Hepatocyte (in vitro differentiated cells): ENCODE measurements at regions not wholly inside any gene's neighbourhood (a gene's known extent, or its start where the extent isn't known, plus 50 kb on each side); places are given as distances from the start of the nearest gene placed in this dataset.

Experiments used
- DNase-seq: peaks from one replicate; pipeline ENCODE4 v3.0.0-alpha.2; 2016; ENCODE audit warnings: low spot score
- H2AFZ ChIP-seq: fragments of 200-600 bp; sonication (generic); 2 replicates; pipeline ENCODE4 v1.6.0; 2016; ENCODE audit warnings: antibody characterized with exemption, mild to moderate bottlenecking
- H3K27ac ChIP-seq: fragments of 200-600 bp; sonication (generic); 2 replicates; pipeline ENCODE4 v1.5.1; 2016; ENCODE audit warnings: mild to moderate bottlenecking
- H3K27me3 ChIP-seq: fragments of 200-600 bp; sonication (generic); 2 replicates; pipeline ENCODE4 v1.6.1; 2016
- H3K36me3 ChIP-seq: fragments of 200-600 bp; sonication (generic); replicated peaks from 2 replicates; pipeline ENCODE4 v1.5.1; 2016; ENCODE audit warnings: low read depth; ENCODE audit not compliant: insufficient read depth
- H3K4me1 ChIP-seq: fragments of 200-600 bp; sonication (generic); 2 replicates; pipeline ENCODE4 v1.5.1; 2016; ENCODE audit warnings: mild to moderate bottlenecking, moderate library complexity; ENCODE audit not compliant: insufficient read depth
- H3K4me2 ChIP-seq: fragments of 200-600 bp; sonication (generic); 2 replicates; pipeline ENCODE4 v1.6.0; 2016
- H3K4me3 ChIP-seq: fragments of 200-600 bp; sonication (generic); 2 replicates; pipeline ENCODE4 v1.5.1; 2016; ENCODE audit warnings: mild to moderate bottlenecking
- H3K79me2 ChIP-seq: fragments of 200-600 bp; sonication (generic); 2 replicates; pipeline ENCODE4 v1.6.0; 2017; ENCODE audit warnings: mild to moderate bottlenecking
- H3K9me2 ChIP-seq: fragments of 200-600 bp; sonication (generic); replicated peaks from 2 replicates; pipeline ENCODE4 v1.6.0; 2017; ENCODE audit warnings: mild to moderate bottlenecking; ENCODE audit not compliant: insufficient read depth
- H3K9me3 ChIP-seq: fragments of 200-600 bp; sonication (generic); 2 replicates; pipeline ENCODE4 v1.5.1; 2016; ENCODE audit warnings: low read depth, mild to moderate bottlenecking
- H4K20me1 ChIP-seq: fragments of 200-600 bp; sonication (generic); 2 replicates; pipeline ENCODE4 v1.6.0; 2016; ENCODE audit warnings: mild to moderate bottlenecking; ENCODE audit not compliant: insufficient read depth, poor library complexity, severe bottlenecking
- CTCF ChIP-seq: fragments of 200-600 bp; sonication (generic); IDR thresholded peaks from 2 replicates; pipeline ENCODE4 v1.5.1; 2016; ENCODE audit warnings: antibody characterized with exemption, mild to moderate bottlenecking; ENCODE audit not compliant: poor library complexity
- EZH2 ChIP-seq: fragments of 200-600 bp; sonication (generic); IDR thresholded peaks from 2 replicates; pipeline ENCODE4 v1.6.1; 2016; ENCODE audit warnings: antibody characterized with exemption, mild to moderate bottlenecking, borderline replicate concordance
- EZH2phosphoT487 ChIP-seq: fragments of 200-600 bp; sonication (generic); IDR thresholded peaks from one replicate; pipeline ENCODE4 v1.6.1; 2018; ENCODE audit warnings: antibody characterized with exemption, mild to moderate bottlenecking, low read depth, moderate library complexity; ENCODE audit not compliant: unreplicated experiment, severe bottlenecking
- WGBS: methylation state at CpG from one replicate; pipeline ENCODE4 v1.1.6; 2016; ENCODE audit warnings: low lambda C conversion rate; ENCODE audit errors: missing lambda C conversion rate; 5-methylcytosine and 5-hydroxymethylcytosine counted together

DNA sequence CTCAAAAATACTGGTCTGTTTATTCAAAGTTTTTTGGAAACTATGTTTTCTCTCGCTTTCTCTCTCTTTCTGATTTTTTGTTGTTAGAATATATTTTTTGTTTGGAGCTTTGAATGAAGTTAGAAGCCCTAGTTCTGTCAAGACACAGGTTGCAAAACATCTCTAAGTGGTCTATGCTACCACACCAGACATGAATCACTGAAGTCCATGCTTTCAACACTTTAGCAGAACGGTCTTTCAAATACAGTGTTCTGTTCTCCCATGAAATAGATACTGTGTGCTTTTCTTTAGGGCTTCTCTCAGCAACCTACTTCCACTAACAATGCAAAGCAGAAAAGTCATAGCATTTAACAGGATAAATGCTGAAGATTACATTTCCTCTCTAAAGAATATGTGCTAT, 392.5 kb downstream of the TMEM167A start:
- H3K27me3 ChIP-seq, result no peaks in the 10 kb centered on the region
- no peaks in the 10 kb centered on the region for H3K9me3 ChIP-seq
- TF ChIP-seq CTCF, result no peak
- TF ChIP-seq EZH2, result no peak
- no peak for TF ChIP-seq EZH2phosphoT487
- no peaks in the 10 kb centered on the region for H3K9me2 ChIP-seq
- DNase-seq, result no peak
- no peaks in the 10 kb centered on the region for H3K79me2 ChIP-seq
- no peaks in the 10 kb centered on the region for H3K4me1 ChIP-seq
- H3K4me2 ChIP-seq, result no peak overlapping the region
- no peaks in the 10 kb centered on the region for H4K20me1 ChIP-seq
- H3K27ac ChIP-seq, result no peak overlapping the region
- no peak overlapping the region for H3K4me3 ChIP-seq
- WGBS, result 82% methylated on average over 2 of the region's 2 CpGs
- H3K36me3 ChIP-seq, result no peaks in the 10 kb centered on the region
- no peak overlapping the region for H2AFZ ChIP-seq

GRCh38 chr5:82684165-82684564, 393.0 kb downstream of the TMEM167A start:
- no peak for DNase-seq
- no peaks in the 10 kb centered on the region for H3K79me2 ChIP-seq
- no peak overlapping the region for H2AFZ ChIP-seq
- 94% methylated on average over 2 of the region's 2 CpGs for WGBS
- H3K36me3 ChIP-seq, result no peaks in the 10 kb centered on the region
- no peak overlapping the region for H3K4me3 ChIP-seq
- no peaks in the 10 kb centered on the region for H3K9me3 ChIP-seq
- no peaks in the 10 kb centered on the region for H3K27me3 ChIP-seq
- no peak overlapping the region for H3K27ac ChIP-seq
- no peak for TF ChIP-seq EZH2phosphoT487
- TF ChIP-seq CTCF, result no peak
- no peak for TF ChIP-seq EZH2
- H3K4me2 ChIP-seq, result no peak overlapping the region
- H3K9me2 ChIP-seq, result no peaks in the 10 kb centered on the region
- no peaks in the 10 kb centered on the region for H3K4me1 ChIP-seq
- H4K20me1 ChIP-seq, result no peaks in the 10 kb centered on the region

- Histone ChIP-seq H2AFZ (no peak overlapping the region), H4K20me1 (no peaks in the 10 kb centered on the region), H3K4me2 (no peak overlapping the region), H3K27ac (no peak overlapping the region), H3K36me3 (no peaks in the 10 kb centered on the region), H3K9me3 (no peaks in the 10 kb centered on the region), H3K79me2 (no peaks in the 10 kb centered on the region), H3K9me2 (no peaks in the 10 kb centered on the region), H3K4me1 (no peaks in the 10 kb centered on the region), H3K27me3 (no peaks in the 10 kb centered on the region), H3K4me3 (no peak overlapping the region)
- TF ChIP-seq CTCF, result no peak
- WGBS, result 58% methylated on average over 4 of the region's 4 CpGs
- DNase-seq, result no peak
These were observed 397.5 kb downstream of the TMEM167A start for GRCh38 chr5:82679660-82680059.

DNA sequence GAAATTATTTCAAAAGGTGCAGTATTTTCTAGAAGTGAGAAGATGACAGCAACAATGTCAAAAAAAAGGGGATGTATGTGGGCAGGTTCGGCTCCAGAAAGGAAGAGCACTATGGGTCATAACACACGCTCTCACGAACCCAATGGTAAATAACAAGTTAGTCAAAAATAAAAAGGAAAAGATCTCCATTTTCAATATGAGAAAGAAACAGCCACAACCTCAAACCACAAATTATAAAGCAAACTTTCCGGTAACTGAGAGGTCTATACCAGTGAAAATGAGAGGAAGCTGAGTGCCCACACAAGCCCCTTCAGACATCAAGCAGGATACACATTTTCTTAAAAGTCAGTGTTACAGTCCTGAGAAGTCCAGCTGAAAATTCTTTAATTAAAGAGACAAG, 398.5 kb upstream of the RPS23 start:
- Histone ChIP-seq H3K4me3 (no peak overlapping the region), H3K79me2 (no peaks in the 10 kb centered on the region), H2AFZ (no peak overlapping the region), H3K9me2 (no peaks in the 10 kb centered on the region), H3K27me3 (no peaks in the 10 kb centered on the region), H3K36me3 (no peaks in the 10 kb centered on the region), H3K4me2 (no peak overlapping the region), H3K27ac (no peak overlapping the region), H4K20me1 (no peaks in the 10 kb centered on the region), H3K9me3 (no peaks in the 10 kb centered on the region), H3K4me1 (no peaks in the 10 kb centered on the region)
- no peak for DNase-seq
- 90% methylated on average over 4 of the region's 4 CpGs for WGBS
- no peak for TF ChIP-seq EZH2
- TF ChIP-seq CTCF, result no peak
- no peak for TF ChIP-seq EZH2phosphoT487
